ENCODE measurements at regions not wholly inside any gene's neighbourhood (a gene's known extent, or its start where the extent isn't known, plus 50 kb on each side); places are given as distances from the start of the nearest gene placed in this dataset.

GRCh38 chr7:70846208-70846607 lies 285.7 kb upstream of the GALNT17 start:
- no peak for DNase-seq (ENCODE audit: low read depth in 4 of 4, low spot score in 3 of 4)

- DNase-seq (ENCODE audit: low read depth in 4 of 4, low spot score in 3 of 4): no peak
Observed at GRCh38 chr7:70849580-70850235, 282.2 kb upstream of the GALNT17 start.

- no peak for DNase-seq (ENCODE audit: low read depth in 4 of 4, low spot score in 3 of 4)
Observed at GRCh38 chr7:70855373-70855772, 276.6 kb upstream of the GALNT17 start.

GRCh38 chr7:70856901-70857630 lies 274.9 kb upstream of the GALNT17 start:
- peak; percentile 54 to 60 (median 56) for DNase-seq (ENCODE audit: low read depth in 4 of 4, low spot score in 3 of 4)

GRCh38 chr7:70857793-70858545 lies 274.0 kb upstream of the GALNT17 start:
- no peak for DNase-seq (ENCODE audit: low read depth in 4 of 4, low spot score in 3 of 4)

GRCh38 chr7:70867513-70867912 lies 264.4 kb upstream of the GALNT17 start:
- DNase-seq (ENCODE audit: low read depth in 4 of 4, low spot score in 3 of 4): no peak

- DNase-seq (ENCODE audit: low read depth in 4 of 4, low spot score in 3 of 4): no peak
Observed at GRCh38 chr7:70870349-70870748, 261.6 kb upstream of the GALNT17 start.

- DNase-seq (ENCODE audit: low read depth in 4 of 4, low spot score in 3 of 4): no peak
Observed at GRCh38 chr7:70872188-70872587, 259.8 kb upstream of the GALNT17 start.

- DNase-seq (ENCODE audit: low read depth in 4 of 4, low spot score in 3 of 4): no peak
Observed at GRCh38 chr7:70881167-70881847, 250.6 kb upstream of the GALNT17 start.

- DNase-seq (ENCODE audit: low read depth in 4 of 4, low spot score in 3 of 4): no peak
Observed at GRCh38 chr7:70883750-70884439, 248.0 kb upstream of the GALNT17 start.

GRCh38 chr7:70884440-70884764 lies 247.5 kb upstream of the GALNT17 start:
- no peak for DNase-seq (ENCODE audit: low read depth in 4 of 4, low spot score in 3 of 4)

- DNase-seq (ENCODE audit: low read depth in 4 of 4, low spot score in 3 of 4): no peak
Observed at GRCh38 chr7:70884809-70885208, 247.1 kb upstream of the GALNT17 start.

GRCh38 chr7:70886547-70886946 lies 245.4 kb upstream of the GALNT17 start:
- DNase-seq (ENCODE audit: low read depth in 4 of 4, low spot score in 3 of 4): no peak

- DNase-seq (ENCODE audit: low read depth in 4 of 4, low spot score in 3 of 4): no peak
Observed at GRCh38 chr7:70887186-70887585, 244.8 kb upstream of the GALNT17 start.

GRCh38 chr7:70890147-70890969 lies 241.6 kb upstream of the GALNT17 start:
- no peak for DNase-seq (ENCODE audit: low read depth in 4 of 4, low spot score in 3 of 4)

- no peak for DNase-seq (ENCODE audit: low read depth in 4 of 4, low spot score in 3 of 4)
Observed at GRCh38 chr7:70893422-70893821, 238.5 kb upstream of the GALNT17 start.

GRCh38 chr7:70893971-70894715 lies 237.8 kb upstream of the GALNT17 start:
- DNase-seq (ENCODE audit: low read depth in 4 of 4, low spot score in 3 of 4): no peak

GRCh38 chr7:70894799-70895198 lies 237.1 kb upstream of the GALNT17 start:
- DNase-seq (ENCODE audit: low read depth in 4 of 4, low spot score in 3 of 4): no peak

Data from right renal pelvis (tissue), 4 donors.